HK-2 (cell line): ENCODE measurements at regions not wholly inside any gene's neighbourhood (a gene's known extent, or its start where the extent isn't known, plus 50 kb on each side); places are given as distances from the start of the nearest gene placed in this dataset.
"Not testable (repeated sequence)": the region's sequence is repeated elsewhere in the genome, so short reads cannot be mapped to it uniquely, and the experiment has no call there.

ENCODE experiments used
- DNase-seq: peaks from one replicate; pipeline ENCODE4 v3.0.0-alpha.2; 2018; ENCODE audit not compliant: unreplicated experiment

- no peak for DNase-seq
Observed at GRCh38 chr10:21463436-21463835, 62.0 kb downstream of the SKIDA1 start.

- DNase-seq, result no peak
Observed at GRCh38 chr10:21458126-21458871, 67.2 kb downstream of the SKIDA1 start.

GRCh38 chr10:21456160-21456559, 69.3 kb downstream of the SKIDA1 start:
- no peak for DNase-seq

- no peak for DNase-seq
Observed at GRCh38 chr10:21452203-21452602, 73.3 kb downstream of the SKIDA1 start.

GRCh38 chr10:21449288-21449966, 76.1 kb downstream of the SKIDA1 start:
- DNase-seq, result no peak

- no peak for DNase-seq
Observed at GRCh38 chr10:21445163-21445562, 80.3 kb downstream of the SKIDA1 start.

GRCh38 chr10:21441625-21442024, 83.9 kb downstream of the SKIDA1 start:
- DNase-seq, result no peak

GRCh38 chr10:21438914-21439313, 86.6 kb downstream of the SKIDA1 start:
- DNase-seq, result not testable (repeated sequence)

GRCh38 chr10:21437770-21438382, 87.6 kb downstream of the SKIDA1 start:
- DNase-seq, result no peak

GRCh38 chr10:21432266-21432665, 93.2 kb downstream of the SKIDA1 start:
- no peak for DNase-seq

- DNase-seq, result no peak
Observed at GRCh38 chr10:21431799-21432198, 93.7 kb downstream of the SKIDA1 start.

- no peak for DNase-seq
Observed at GRCh38 chr10:21427804-21428481, 97.5 kb downstream of the SKIDA1 start.

GRCh38 chr10:21424459-21424861, 101.0 kb downstream of the SKIDA1 start:
- no peak for DNase-seq

- no peak for DNase-seq
Observed at GRCh38 chr10:21423850-21424249, 101.6 kb downstream of the SKIDA1 start.

GRCh38 chr10:21423338-21423737, 102.1 kb downstream of the SKIDA1 start:
- DNase-seq, result no peak

GRCh38 chr10:21421794-21422193, 103.7 kb downstream of the SKIDA1 start:
- DNase-seq, result no peak

GRCh38 chr10:21421016-21421415, 104.5 kb downstream of the SKIDA1 start:
- no peak for DNase-seq

GRCh38 chr10:21418981-21419576, 106.4 kb downstream of the SKIDA1 start:
- not testable (repeated sequence) for DNase-seq

GRCh38 chr10:21417172-21417712, 108.2 kb downstream of the SKIDA1 start:
- DNase-seq, result no peak

- no peak for DNase-seq
Observed at GRCh38 chr10:21413680-21414079, 111.8 kb downstream of the SKIDA1 start.

- no peak for DNase-seq
Observed at GRCh38 chr10:21413268-21413667, 112.2 kb downstream of the SKIDA1 start.
